H9 (cell line): ENCODE measurements at regions not wholly inside any gene's neighbourhood (a gene's known extent, or its start where the extent isn't known, plus 50 kb on each side); places are given as distances from the start of the nearest gene placed in this dataset.

Experiments used
- DNase-seq: peaks from one replicate; pipeline ENCODE4 v3.0.0-alpha.2; 2017
- H2AFZ ChIP-seq: one replicate; pipeline ENCODE4 v1.6.1; 2013; ENCODE audit warnings: mild to moderate bottlenecking, low read length, control low read depth, moderate library complexity
- H2AK5ac ChIP-seq: 2 replicates; pipeline ENCODE4 v1.6.1; 2013; ENCODE audit warnings: low read length, control low read depth, mixed read lengths; ENCODE audit not compliant: insufficient read length
- H2BK120ac ChIP-seq: one replicate; pipeline ENCODE4 v1.6.1; 2013; ENCODE audit warnings: low read depth, mild to moderate bottlenecking, low read length, control low read depth, inconsistent platforms; ENCODE audit not compliant: poor library complexity, severe bottlenecking
- H2BK12ac ChIP-seq: 2 replicates; pipeline ENCODE4 v1.6.1; 2013; ENCODE audit warnings: low read length, control low read depth, mixed read lengths, low read depth; ENCODE audit not compliant: insufficient read length
- H2BK15ac ChIP-seq: 2 replicates; pipeline ENCODE4 v1.6.1; 2013; ENCODE audit warnings: low read depth, low read length, control low read depth
- H2BK20ac ChIP-seq: one replicate; pipeline ENCODE4 v1.6.1; 2013; ENCODE audit warnings: low read depth, mild to moderate bottlenecking, low read length, control low read depth, inconsistent platforms; ENCODE audit not compliant: poor library complexity, severe bottlenecking
- H2BK5ac ChIP-seq: 2 replicates; pipeline ENCODE4 v1.6.1; 2013; ENCODE audit warnings: low read length, control low read depth, mixed read lengths; ENCODE audit not compliant: insufficient read length
- H3K14ac ChIP-seq: 2 replicates; pipeline ENCODE4 v1.6.1; 2013; ENCODE audit warnings: low read length, control low read depth; ENCODE audit not compliant: insufficient read depth
- H3K18ac ChIP-seq: 2 replicates; pipeline ENCODE4 v1.6.1; 2013; ENCODE audit warnings: low read depth, mild to moderate bottlenecking, mixed read lengths, low read length, control low read depth; ENCODE audit not compliant: insufficient read length
- H3K23ac ChIP-seq: 2 replicates; pipeline ENCODE4 v1.6.1; 2013; ENCODE audit warnings: low read length, control low read depth, mixed read lengths, low read depth; ENCODE audit not compliant: insufficient read length
- H3K23me2 ChIP-seq: 2 replicates; pipeline ENCODE4 v1.6.1; 2013; ENCODE audit warnings: low read depth, mild to moderate bottlenecking, mixed read lengths, low read length, control low read depth; ENCODE audit not compliant: insufficient read length, poor library complexity, severe bottlenecking
- H3K27ac ChIP-seq: 2 replicates; pipeline ENCODE4 v1.5.1; 2013; ENCODE audit warnings: low read length, control low read depth, mixed read lengths, low read depth; ENCODE audit not compliant: insufficient read length
- H3K27me3 ChIP-seq: 2 replicates; pipeline ENCODE4 v1.6.1; 2013; ENCODE audit warnings: low read length, control low read depth, inconsistent platforms; ENCODE audit not compliant: insufficient read depth
- H3K4ac ChIP-seq: 2 replicates; pipeline ENCODE4 v1.6.1; 2013; ENCODE audit warnings: low read depth, mild to moderate bottlenecking, control low read depth, inconsistent platforms, low read length, moderate library complexity
- H3K4me1 ChIP-seq: 2 replicates; pipeline ENCODE4 v1.6.1; 2013; ENCODE audit warnings: low read length, control low read depth, inconsistent platforms; ENCODE audit not compliant: insufficient read depth
- H3K4me2 ChIP-seq: 2 replicates; pipeline ENCODE4 v1.6.1; 2013; ENCODE audit warnings: low read length, control low read depth, mixed read lengths; ENCODE audit not compliant: insufficient read length, insufficient read depth
- H3K56ac ChIP-seq: 2 replicates; pipeline ENCODE4 v1.6.1; 2013; ENCODE audit warnings: low read depth, mild to moderate bottlenecking, mixed read lengths, low read length, control low read depth; ENCODE audit not compliant: insufficient read length
- H3K79me1 ChIP-seq: 2 replicates; pipeline ENCODE4 v1.6.1; 2013; ENCODE audit warnings: low read depth, mild to moderate bottlenecking, moderate library complexity, low read length, control low read depth, inconsistent platforms; ENCODE audit not compliant: insufficient read depth, poor library complexity, severe bottlenecking
- H3K79me2 ChIP-seq: 2 replicates; pipeline ENCODE4 v1.6.1; 2013; ENCODE audit warnings: low read length, control low read depth, inconsistent platforms; ENCODE audit not compliant: insufficient read depth
- H3K9ac ChIP-seq: 2 replicates; pipeline ENCODE4 v1.6.1; 2013; ENCODE audit warnings: low read length, control low read depth, mixed read lengths; ENCODE audit not compliant: insufficient read length; ENCODE audit errors: extremely low read depth
- H3K9me3 ChIP-seq: one replicate; pipeline ENCODE4 v1.6.1; 2013; ENCODE audit warnings: low read depth, low read length, inconsistent platforms; ENCODE audit not compliant: control insufficient read depth
- H3T11ph ChIP-seq: one replicate; pipeline ENCODE4 v1.6.1; 2013; ENCODE audit warnings: mild to moderate bottlenecking, low read length, control low read depth, inconsistent platforms
- H4K20me1 ChIP-seq: one replicate; pipeline ENCODE4 v1.6.1; 2013; ENCODE audit not compliant: control insufficient read depth, insufficient read length, insufficient read depth
- H4K5ac ChIP-seq: 2 replicates; pipeline ENCODE4 v1.6.1; 2013; ENCODE audit warnings: low read depth, mild to moderate bottlenecking, mixed read lengths, low read length, control low read depth; ENCODE audit not compliant: insufficient read length
- H4K8ac ChIP-seq: replicated peaks from 2 replicates; pipeline ENCODE4 v1.6.1; 2013; ENCODE audit warnings: low read length, control low read depth, mixed read lengths, low read depth; ENCODE audit not compliant: insufficient read length
- H4K91ac ChIP-seq: 2 replicates; pipeline ENCODE4 v1.6.1; 2013; ENCODE audit warnings: low read depth, mild to moderate bottlenecking, moderate library complexity, mixed read lengths, low read length, control low read depth; ENCODE audit not compliant: insufficient read length
- H3K27ac Mint-ChIP-seq, 3 experiments: 2 replicates in 2 of 3; 3 replicates in 1 of 3; pipeline ENCODE4 v1.8.0; 2020 to 2021; ENCODE audit warnings: mixed read lengths in 3 of 3, mild to moderate bottlenecking in 1 of 3, moderate library complexity in 1 of 3
- H3K27me3 Mint-ChIP-seq: 2 replicates; pipeline ENCODE4 v1.8.0; 2021; ENCODE audit warnings: low read depth, mild to moderate bottlenecking, moderate library complexity, mixed read lengths
- H3K36me3 Mint-ChIP-seq, 3 experiments: 2 replicates in 2 of 3; 3 replicates in 1 of 3; pipeline ENCODE4 v1.8.0; 2020 to 2021; ENCODE audit warnings: low read depth in 3 of 3, mixed read lengths in 3 of 3; ENCODE audit not compliant: insufficient read depth in 1 of 3
- H3K4me1 Mint-ChIP-seq, 2 experiments: 2 replicates each; pipeline ENCODE4 v1.8.0; 2020; ENCODE audit warnings: mixed read lengths in 2 of 2
- H3K4me3 Mint-ChIP-seq, 2 experiments: 2 replicates in 1 of 2; 3 replicates in 1 of 2; pipeline ENCODE4 v1.8.0; 2020 to 2021; ENCODE audit warnings: mild to moderate bottlenecking in 2 of 2, mixed read lengths in 2 of 2, moderate library complexity in 1 of 2
- H3K9me3 Mint-ChIP-seq, 2 experiments: 2 replicates in 1 of 2; 3 replicates in 1 of 2; pipeline ENCODE4 v1.8.0; 2020; ENCODE audit warnings: mild to moderate bottlenecking in 2 of 2, mixed read lengths in 2 of 2, moderate library complexity in 1 of 2
- CTCF ChIP-seq: fragments of 200-600 bp; sonication (generic); conservative IDR thresholded peaks from 3 replicates; pipeline ENCODE4 v1.8.0; 2021; ENCODE audit warnings: antibody characterized with exemption, mild to moderate bottlenecking
- WGBS: extraction: QIAGEN DNeasy Blood & Tissue Kit; methylation state at CpG from one replicate; pipeline ENCODE4 v1.1.7; 2013; ENCODE audit warnings: missing lambda C conversion rate, low lambda C conversion rate, mixed read lengths; ENCODE audit not compliant: insufficient read length; ENCODE audit errors: extremely low coverage; 5-methylcytosine and 5-hydroxymethylcytosine counted together

GRCh38 chr19:31505596-31505910, 156.3 kb upstream of the TSHZ3 start:
- H2AK5ac ChIP-seq = no peak overlapping the region
- no peak overlapping the region for H4K5ac ChIP-seq
- H3K4me3 Mint-ChIP-seq = no peak overlapping the region
- no peak overlapping the region for H3K56ac ChIP-seq
- peaks cover 9 to 13% of the 10 kb centered on the region in 2 experiments for H3K4me1 Mint-ChIP-seq
- H3K27ac Mint-ChIP-seq = no peak overlapping the region
- H3K27me3 Mint-ChIP-seq = no peaks in the 10 kb centered on the region; the same call in 1 of the 2 replicates
- H2BK5ac ChIP-seq = no peak overlapping the region
- H3K79me2 ChIP-seq = no peaks in the 10 kb centered on the region
- no CpG with 5 or more reads among the region's 6 CpGs for WGBS
- H4K8ac ChIP-seq = no peak overlapping the region
- no peaks in the 10 kb centered on the region for H3K4me1 ChIP-seq
- H2BK120ac ChIP-seq = no peak overlapping the region
- no peak for TF ChIP-seq CTCF
- no peak overlapping the region for H2BK20ac ChIP-seq
- H3T11ph ChIP-seq = no peak overlapping the region
- H3K18ac ChIP-seq = no peak overlapping the region
- H3K4ac ChIP-seq = no peak overlapping the region
- H3K4me2 ChIP-seq = no peak overlapping the region
- no peaks in the 10 kb centered on the region for H4K20me1 ChIP-seq
- H3K79me1 ChIP-seq = no peaks in the 10 kb centered on the region
- no peaks in the 10 kb centered on the region for H3K23me2 ChIP-seq
- no peak overlapping the region for H2AFZ ChIP-seq
- no peaks in the 10 kb centered on the region; the same call in 1 of the 2 replicates for H3K27me3 ChIP-seq
- DNase-seq = no peak
- H3K36me3 Mint-ChIP-seq = no peaks in the 10 kb centered on the region; a peak in 1 of 7 replicates
- H3K9me3 ChIP-seq = no peaks in the 10 kb centered on the region
- no peak overlapping the region for H3K14ac ChIP-seq
- no peak overlapping the region for H2BK12ac ChIP-seq
- no peak overlapping the region for H3K27ac ChIP-seq
- H4K91ac ChIP-seq = no peak overlapping the region
- no peak overlapping the region for H3K9ac ChIP-seq
- H3K23ac ChIP-seq = no peak overlapping the region
- no peak overlapping the region for H2BK15ac ChIP-seq
- no peaks in the 10 kb centered on the region; a peak in 1 of 5 replicates for H3K9me3 Mint-ChIP-seq
